ENCODE measurements at regions not wholly inside any gene's neighbourhood (a gene's known extent, or its start where the extent isn't known, plus 50 kb on each side); places are given as distances from the start of the nearest gene placed in this dataset.

DNA sequence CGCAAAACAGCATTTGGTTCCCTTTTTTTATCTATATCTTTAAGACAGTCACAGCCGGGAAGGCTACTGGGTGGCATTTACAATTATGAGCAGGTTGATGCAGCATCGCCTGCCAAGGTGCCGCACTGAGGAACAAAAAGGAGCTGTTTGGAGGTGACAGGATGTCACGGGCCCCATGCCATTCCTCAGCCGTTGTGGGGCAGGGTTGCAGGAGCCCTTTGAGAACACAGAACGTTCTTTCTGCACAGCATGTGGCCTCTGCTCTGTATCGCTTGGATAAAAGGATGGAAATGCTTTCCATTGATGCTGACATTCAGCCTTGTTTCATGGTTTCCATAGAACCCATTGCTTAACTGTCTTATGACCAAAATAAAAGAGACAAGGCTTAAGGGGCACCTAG lies 141.9 kb upstream of the CDH5 start:
- TF ChIP-seq, protein P1, sequence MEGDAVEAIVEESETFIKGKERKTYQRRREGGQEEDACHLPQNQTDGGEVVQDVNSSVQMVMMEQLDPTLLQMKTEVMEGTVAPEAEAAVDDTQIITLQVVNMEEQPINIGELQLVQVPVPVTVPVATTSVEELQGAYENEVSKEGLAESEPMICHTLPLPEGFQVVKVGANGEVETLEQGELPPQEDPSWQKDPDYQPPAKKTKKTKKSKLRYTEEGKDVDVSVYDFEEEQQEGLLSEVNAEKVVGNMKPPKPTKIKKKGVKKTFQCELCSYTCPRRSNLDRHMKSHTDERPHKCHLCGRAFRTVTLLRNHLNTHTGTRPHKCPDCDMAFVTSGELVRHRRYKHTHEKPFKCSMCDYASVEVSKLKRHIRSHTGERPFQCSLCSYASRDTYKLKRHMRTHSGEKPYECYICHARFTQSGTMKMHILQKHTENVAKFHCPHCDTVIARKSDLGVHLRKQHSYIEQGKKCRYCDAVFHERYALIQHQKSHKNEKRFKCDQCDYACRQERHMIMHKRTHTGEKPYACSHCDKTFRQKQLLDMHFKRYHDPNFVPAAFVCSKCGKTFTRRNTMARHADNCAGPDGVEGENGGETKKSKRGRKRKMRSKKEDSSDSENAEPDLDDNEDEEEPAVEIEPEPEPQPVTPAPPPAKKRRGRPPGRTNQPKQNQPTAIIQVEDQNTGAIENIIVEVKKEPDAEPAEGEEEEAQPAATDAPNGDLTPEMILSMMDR (IDR thresholded peaks at IDR 0.05; ENCODE audit: poor library complexity): no peak
- TF ChIP-seq EZH2phosphoT487 (IDR thresholded peaks at IDR 0.05; ENCODE audit: low read depth, severe bottlenecking, unreplicated experiment): no peak
